ENCODE measurements at regions not wholly inside any gene's neighbourhood (a gene's known extent, or its start where the extent isn't known, plus 50 kb on each side); places are given as distances from the start of the nearest gene placed in this dataset.

DNA sequence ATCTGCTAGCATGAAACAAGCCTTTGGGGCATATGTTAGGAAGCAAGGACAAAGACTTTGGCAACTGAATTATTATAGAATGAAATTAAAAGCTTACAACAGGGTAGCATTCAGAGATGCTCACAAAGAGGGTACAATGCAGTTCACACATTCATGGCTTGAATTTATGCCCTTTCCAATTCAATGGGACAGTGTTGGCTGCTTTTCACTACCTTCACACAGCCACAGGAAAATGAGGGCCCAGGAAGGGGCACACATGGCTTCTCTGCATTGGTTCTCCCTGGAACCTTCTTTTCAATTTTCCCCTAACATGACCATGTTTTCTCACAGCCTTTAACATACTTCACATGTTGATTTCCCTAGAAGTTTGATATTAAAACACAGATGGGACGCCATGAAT lies 978.1 kb downstream of the TMEM182 start:
- no peaks in the 10 kb centered on the region for H3K4me1 ChIP-seq (ENCODE audit: control insufficient read depth in 5 of 5, insufficient read depth in 5 of 5, low read length in 5 of 5)
- no peaks in the 10 kb centered on the region for H3K27me3 ChIP-seq (ENCODE audit: control insufficient read depth in 3 of 3, insufficient read depth in 3 of 3, low read length in 2 of 3)
- no peaks in the 10 kb centered on the region for H3K36me3 ChIP-seq (ENCODE audit: control insufficient read depth in 4 of 4, insufficient read depth in 4 of 4, low read length in 4 of 4)
- H3K27ac ChIP-seq (ENCODE audit: low read depth in 1 of 2, low read length in 1 of 2), result no peak overlapping the region
- no peak overlapping the region for H3K4me3 ChIP-seq
- ATAC-seq (ENCODE audit: insufficient read depth, low FRiP score) (no peak), DNase-seq (no peak)
- H3K9ac ChIP-seq (ENCODE audit: insufficient read depth in 1 of 2, low read length in 2 of 2), result no peak overlapping the region
- TF ChIP-seq, protein P1, sequence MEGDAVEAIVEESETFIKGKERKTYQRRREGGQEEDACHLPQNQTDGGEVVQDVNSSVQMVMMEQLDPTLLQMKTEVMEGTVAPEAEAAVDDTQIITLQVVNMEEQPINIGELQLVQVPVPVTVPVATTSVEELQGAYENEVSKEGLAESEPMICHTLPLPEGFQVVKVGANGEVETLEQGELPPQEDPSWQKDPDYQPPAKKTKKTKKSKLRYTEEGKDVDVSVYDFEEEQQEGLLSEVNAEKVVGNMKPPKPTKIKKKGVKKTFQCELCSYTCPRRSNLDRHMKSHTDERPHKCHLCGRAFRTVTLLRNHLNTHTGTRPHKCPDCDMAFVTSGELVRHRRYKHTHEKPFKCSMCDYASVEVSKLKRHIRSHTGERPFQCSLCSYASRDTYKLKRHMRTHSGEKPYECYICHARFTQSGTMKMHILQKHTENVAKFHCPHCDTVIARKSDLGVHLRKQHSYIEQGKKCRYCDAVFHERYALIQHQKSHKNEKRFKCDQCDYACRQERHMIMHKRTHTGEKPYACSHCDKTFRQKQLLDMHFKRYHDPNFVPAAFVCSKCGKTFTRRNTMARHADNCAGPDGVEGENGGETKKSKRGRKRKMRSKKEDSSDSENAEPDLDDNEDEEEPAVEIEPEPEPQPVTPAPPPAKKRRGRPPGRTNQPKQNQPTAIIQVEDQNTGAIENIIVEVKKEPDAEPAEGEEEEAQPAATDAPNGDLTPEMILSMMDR (IDR thresholded peaks at IDR 0.05; ENCODE audit: control extremely low read depth, extremely low read depth), result no peak
- H3K9me3 ChIP-seq (ENCODE audit: control insufficient read depth in 4 of 4, insufficient read depth in 3 of 4, low read length in 3 of 4), result peaks cover 0 to 9% (median 0%) of the 10 kb centered on the region in 4 donors
- 73 to 89% methylated on average over 1 of the region's 1 CpG for WGBS, 2 donors

DNA sequence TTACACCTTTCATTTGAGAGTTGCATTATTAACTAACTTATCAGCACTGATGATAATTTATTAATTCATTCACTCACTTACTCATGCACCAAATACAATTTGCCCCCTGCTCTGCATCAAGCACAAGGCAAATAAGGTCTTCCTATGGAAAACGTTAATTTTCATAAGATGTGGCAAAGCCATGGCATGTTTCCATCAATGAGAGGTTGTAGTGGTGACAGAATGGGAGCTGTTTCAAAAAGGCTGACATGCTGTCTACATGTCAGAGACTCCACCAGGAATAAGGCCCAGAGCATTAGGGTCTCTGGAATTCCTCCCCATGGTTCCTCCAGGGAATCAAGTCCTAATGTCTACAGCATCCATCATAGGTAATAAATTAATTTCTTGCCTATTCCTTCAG lies 978.8 kb downstream of the TMEM182 start:
- H3K4me3 ChIP-seq, result no peak overlapping the region
- DNase-seq (no peak), ATAC-seq (ENCODE audit: insufficient read depth, low FRiP score) (no peak)
- WGBS, 2 donors, result 86 to 89% methylated on average over 1 of the region's 1 CpG
- no peaks in the 10 kb centered on the region for H3K27me3 ChIP-seq (ENCODE audit: control insufficient read depth in 3 of 3, insufficient read depth in 3 of 3, low read length in 2 of 3)
- no peak overlapping the region for H3K9ac ChIP-seq (ENCODE audit: insufficient read depth in 1 of 2, low read length in 2 of 2)
- no peak overlapping the region for H3K27ac ChIP-seq (ENCODE audit: low read depth in 1 of 2, low read length in 1 of 2)
- no peaks in the 10 kb centered on the region for H3K36me3 ChIP-seq (ENCODE audit: control insufficient read depth in 4 of 4, insufficient read depth in 4 of 4, low read length in 4 of 4)
- peaks cover 0 to 2% (median 0%) of the 10 kb centered on the region in 4 donors for H3K9me3 ChIP-seq (ENCODE audit: control insufficient read depth in 4 of 4, insufficient read depth in 3 of 4, low read length in 3 of 4)
- H3K4me1 ChIP-seq (ENCODE audit: control insufficient read depth in 5 of 5, insufficient read depth in 5 of 5, low read length in 5 of 5), result no peaks in the 10 kb centered on the region
- TF ChIP-seq, protein P1 (IDR thresholded peaks at IDR 0.05; ENCODE audit: control extremely low read depth, extremely low read depth), result no peak

DNA sequence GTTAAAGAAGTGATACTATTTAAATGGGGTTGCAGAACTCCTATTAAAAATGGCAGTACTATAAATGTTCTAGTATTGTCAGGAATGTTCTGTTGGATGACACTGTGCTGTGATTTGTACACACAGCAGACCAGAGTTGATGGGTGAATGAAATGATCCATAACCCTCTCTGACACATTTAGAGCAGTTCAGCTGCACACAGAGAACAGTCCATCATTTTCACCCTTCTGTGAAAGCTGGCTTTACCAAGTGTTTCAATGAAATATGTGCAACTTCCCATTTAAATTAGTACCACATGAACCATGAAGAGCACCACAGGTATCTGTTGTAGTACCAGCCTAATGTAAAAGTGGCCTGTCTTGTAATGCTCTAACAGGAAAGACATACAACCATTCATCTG lies 981.4 kb downstream of the TMEM182 start:
- H3K27ac ChIP-seq (ENCODE audit: low read depth in 1 of 2, low read length in 1 of 2), result no peak overlapping the region
- ATAC-seq (ENCODE audit: insufficient read depth, low FRiP score), result no peak
- DNase-seq, result no peak

DNA sequence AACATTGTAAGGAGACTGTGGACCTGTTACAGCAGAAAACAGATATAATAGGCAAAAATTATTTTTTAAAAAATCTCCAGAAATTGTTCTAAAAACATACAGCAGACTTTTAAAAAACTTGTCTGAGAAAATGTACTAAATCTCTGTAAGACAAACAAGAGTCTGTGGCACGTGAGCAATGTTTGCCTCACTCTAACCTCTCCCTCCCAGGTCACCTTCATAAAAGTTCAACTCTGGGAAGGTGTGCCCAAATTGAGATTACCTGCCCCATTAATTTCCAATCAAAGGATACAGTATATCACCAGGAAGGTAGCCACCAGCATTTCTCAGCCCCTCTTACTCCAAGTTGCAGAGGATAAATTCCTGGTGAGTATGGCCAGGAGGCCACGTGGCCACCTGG lies 992.7 kb downstream of the TMEM182 start:
- no peaks in the 10 kb centered on the region for H3K27me3 ChIP-seq (ENCODE audit: control insufficient read depth in 3 of 3, insufficient read depth in 3 of 3, low read length in 2 of 3)
- no peak for DNase-seq
- no peak overlapping the region for H3K4me3 ChIP-seq
- H3K4me1 ChIP-seq (ENCODE audit: control insufficient read depth in 5 of 5, insufficient read depth in 5 of 5, low read length in 5 of 5), result no peaks in the 10 kb centered on the region
- no peak overlapping the region for H3K27ac ChIP-seq (ENCODE audit: low read depth in 1 of 2, low read length in 1 of 2)
- WGBS, 2 donors, result 66 to 80% methylated on average over 2 of the region's 2 CpGs
- no peak for ATAC-seq (ENCODE audit: insufficient read depth, low FRiP score)
- no peaks in the 10 kb centered on the region for H3K36me3 ChIP-seq (ENCODE audit: control insufficient read depth in 4 of 4, insufficient read depth in 4 of 4, low read length in 4 of 4)
- H3K9ac ChIP-seq (ENCODE audit: insufficient read depth in 1 of 2, low read length in 2 of 2), result no peak overlapping the region
- no peaks in the 10 kb centered on the region for H3K9me3 ChIP-seq (ENCODE audit: control insufficient read depth in 4 of 4, insufficient read depth in 3 of 4, low read length in 3 of 4)
- TF ChIP-seq, protein P1 (IDR thresholded peaks at IDR 0.05; ENCODE audit: control extremely low read depth, extremely low read depth), result no peak

More for the DNA sequence above, 981.4 kb downstream of the TMEM182 start:
- Histone ChIP-seq H3K9ac (ENCODE audit: insufficient read depth in 1 of 2, low read length in 2 of 2) (no peak overlapping the region), H3K27me3 (ENCODE audit: control insufficient read depth in 3 of 3, insufficient read depth in 3 of 3, low read length in 2 of 3) (no peaks in the 10 kb centered on the region), H3K4me1 (ENCODE audit: control insufficient read depth in 5 of 5, insufficient read depth in 5 of 5, low read length in 5 of 5) (no peaks in the 10 kb centered on the region), H3K4me3 (no peak overlapping the region), H3K36me3 (ENCODE audit: control insufficient read depth in 4 of 4, insufficient read depth in 4 of 4, low read length in 4 of 4) (no peaks in the 10 kb centered on the region), H3K9me3 (ENCODE audit: control insufficient read depth in 4 of 4, insufficient read depth in 3 of 4, low read length in 3 of 4) (no peaks in the 10 kb centered on the region)
- TF ChIP-seq, protein P1 (IDR thresholded peaks at IDR 0.05; ENCODE audit: control extremely low read depth, extremely low read depth), result no peak
